ENCODE measurements at regions not wholly inside any gene's neighbourhood (a gene's known extent, or its start where the extent isn't known, plus 50 kb on each side); places are given as distances from the start of the nearest gene placed in this dataset.

DNA sequence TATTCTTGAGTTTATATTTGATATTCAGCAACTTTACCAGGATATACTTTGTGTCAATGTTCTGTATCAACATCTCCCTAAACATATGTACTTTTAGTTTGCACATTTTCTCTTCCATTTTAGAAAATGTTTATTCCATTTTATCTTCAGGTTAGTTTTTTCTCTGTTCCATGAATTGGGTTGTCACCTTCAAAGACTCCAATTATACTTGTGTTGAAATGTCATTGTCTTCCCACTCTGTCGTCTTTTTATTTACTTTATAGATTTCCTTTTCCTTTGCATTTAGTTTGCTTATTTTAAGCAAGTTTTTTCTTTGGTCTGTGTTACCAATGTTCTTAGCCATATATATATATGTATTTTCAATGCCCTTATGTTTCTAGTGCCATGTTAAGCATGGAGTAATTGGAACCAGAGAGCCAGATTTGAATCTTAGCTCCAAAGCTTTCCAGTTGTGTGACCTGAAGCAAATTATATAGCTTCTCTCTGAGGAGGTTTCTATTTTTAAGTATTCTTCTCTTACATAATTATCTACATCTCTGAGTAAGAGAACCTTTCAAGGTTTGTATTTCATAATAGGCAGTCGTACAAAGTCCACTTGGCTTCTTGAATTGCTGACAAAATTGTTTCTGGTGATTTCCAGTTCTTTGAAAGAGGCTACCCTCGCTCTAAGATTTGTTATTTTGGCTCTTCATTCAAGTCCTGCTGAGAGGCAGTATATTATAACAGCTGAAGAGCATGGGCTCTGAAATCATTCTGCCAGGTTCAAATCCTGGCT, 85.8 kb upstream of the DYRK2 start:
- DNase-seq, result no peak
- TF ChIP-seq POLR2A (IDR thresholded peaks at IDR 0.05; ENCODE audit: low read length) (no peak), GATA1 (IDR thresholded peaks at IDR 0.05; ENCODE audit: low read depth, low read length) (no peak)

DNA sequence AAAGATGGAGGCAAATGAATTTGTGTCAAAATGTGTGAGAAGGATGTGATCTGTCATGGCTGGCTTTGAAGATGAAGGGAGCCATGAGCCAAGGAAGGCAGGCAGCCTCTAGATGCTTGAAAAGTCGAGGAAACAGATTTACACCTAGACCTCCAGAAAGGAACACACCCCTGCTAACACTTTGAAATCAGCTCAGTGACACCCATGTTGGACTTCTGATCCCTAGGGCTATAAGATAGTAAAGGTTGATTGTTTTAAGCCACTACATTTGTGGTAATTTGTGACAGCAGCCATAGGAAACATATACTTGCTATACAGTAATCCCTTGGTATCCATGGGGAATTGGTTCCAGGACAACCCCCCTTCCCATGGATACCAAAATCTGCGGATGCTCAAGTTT, 80.5 kb upstream of the DYRK2 start:
- DNase-seq, result no peak
- no peak for TF ChIP-seq POLR2A (IDR thresholded peaks at IDR 0.05; ENCODE audit: low read length)
- no peak for TF ChIP-seq GATA1 (IDR thresholded peaks at IDR 0.05; ENCODE audit: low read depth, low read length)

DNA sequence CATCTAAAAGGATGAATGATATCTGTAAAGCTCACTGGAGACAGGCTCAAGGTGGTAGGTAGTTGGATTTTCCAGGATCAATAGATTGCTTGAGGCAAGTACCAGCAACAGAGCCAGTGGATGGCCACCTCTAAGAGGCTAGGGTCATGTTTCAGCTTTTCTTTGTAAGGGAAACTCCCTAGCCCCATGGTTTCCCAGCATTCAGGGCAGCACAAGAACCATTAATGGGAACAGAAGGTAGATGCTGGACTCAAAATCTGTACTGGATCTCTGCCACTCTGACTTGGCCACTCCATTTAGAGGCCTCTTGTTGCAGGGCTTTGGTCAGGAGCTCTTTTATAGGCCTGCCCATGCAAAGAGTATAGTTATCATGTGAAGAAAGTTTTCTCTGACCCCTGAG, 76.1 kb upstream of the DYRK2 start:
- no peak for DNase-seq
- TF ChIP-seq POLR2A (IDR thresholded peaks at IDR 0.05; ENCODE audit: low read length) (no peak), GATA1 (IDR thresholded peaks at IDR 0.05; ENCODE audit: low read depth, low read length) (no peak)

DNA sequence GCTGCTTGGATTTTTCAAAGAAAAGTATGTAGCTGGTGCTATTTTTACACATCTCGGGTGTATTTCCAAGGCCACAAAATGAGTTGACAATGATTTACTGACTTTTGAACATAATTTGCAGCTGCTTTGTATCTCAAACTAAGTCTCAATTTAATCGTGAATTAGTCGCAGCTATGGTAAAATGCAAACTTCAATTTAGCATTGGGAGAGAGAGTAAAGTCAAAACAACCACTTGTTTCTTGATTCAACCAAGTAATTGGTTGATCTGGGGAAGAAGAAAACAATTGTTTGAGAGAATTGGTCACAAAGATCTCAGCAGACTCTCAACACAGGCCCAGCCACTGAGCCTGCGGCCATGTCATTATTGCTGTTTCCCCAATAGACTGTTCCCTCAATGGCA, 75.0 kb upstream of the DYRK2 start:
- TF ChIP-seq POLR2A (IDR thresholded peaks at IDR 0.05; ENCODE audit: low read length) (no peak), GATA1 (IDR thresholded peaks at IDR 0.05; ENCODE audit: low read depth, low read length) (no peak)
- no peak for DNase-seq

DNA sequence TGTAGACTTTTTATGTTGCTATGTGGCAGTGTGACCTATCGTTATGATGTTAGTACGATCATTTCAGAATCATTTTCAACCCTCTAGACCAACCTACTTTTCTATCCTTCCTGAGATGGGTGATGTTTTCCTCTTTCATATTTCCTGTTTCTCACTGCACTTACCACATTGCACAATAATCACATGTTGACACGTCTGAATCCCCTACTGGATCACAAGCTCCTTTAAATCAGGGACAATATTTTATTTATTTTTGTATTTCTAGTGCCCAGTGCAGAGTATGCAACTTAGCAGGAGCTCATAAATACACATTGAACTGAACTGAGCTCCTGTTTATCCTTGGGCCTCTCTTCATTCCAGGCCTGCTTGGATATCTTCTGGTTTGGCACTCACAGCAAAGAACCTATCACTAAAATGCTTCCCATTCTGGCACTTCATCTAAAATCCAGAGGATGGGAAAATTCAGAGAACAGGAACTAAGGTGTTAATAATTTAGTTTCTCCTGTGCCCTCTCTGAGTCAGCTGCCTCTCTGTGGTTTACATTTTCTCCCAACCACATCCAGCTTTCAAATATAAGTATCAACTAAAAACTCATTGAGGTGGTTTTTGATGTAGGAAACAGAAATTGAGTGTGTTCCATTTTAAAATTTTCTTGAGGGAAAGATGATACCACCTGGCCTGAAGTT, 69.4 kb upstream of the DYRK2 start:
- DNase-seq, result no peak
- TF ChIP-seq GATA1 (IDR thresholded peaks at IDR 0.05; ENCODE audit: low read depth, low read length) (no peak), POLR2A (IDR thresholded peaks at IDR 0.05; ENCODE audit: low read length) (no peak)

DNA sequence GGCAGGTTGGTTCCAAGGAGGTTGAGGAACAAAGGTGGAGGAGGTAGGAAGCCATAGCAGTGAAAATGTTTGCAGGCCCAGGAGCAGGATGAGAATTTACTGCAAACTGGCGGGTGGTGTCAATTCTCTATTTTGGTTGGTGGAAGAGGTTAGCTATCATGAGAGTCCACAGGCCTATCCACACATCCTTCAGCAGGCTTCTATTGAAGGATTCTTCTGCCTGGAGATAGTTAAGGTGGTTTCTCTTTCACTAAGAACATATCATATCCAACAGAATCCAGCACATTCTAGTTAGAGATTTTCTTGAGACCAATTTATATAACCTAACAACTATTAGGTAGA, 68.9 kb upstream of the DYRK2 start:
- TF ChIP-seq POLR2A (IDR thresholded peaks at IDR 0.05; ENCODE audit: low read length) (no peak), GATA1 (IDR thresholded peaks at IDR 0.05; ENCODE audit: low read depth, low read length) (no peak)
- DNase-seq, result no peak

DNA sequence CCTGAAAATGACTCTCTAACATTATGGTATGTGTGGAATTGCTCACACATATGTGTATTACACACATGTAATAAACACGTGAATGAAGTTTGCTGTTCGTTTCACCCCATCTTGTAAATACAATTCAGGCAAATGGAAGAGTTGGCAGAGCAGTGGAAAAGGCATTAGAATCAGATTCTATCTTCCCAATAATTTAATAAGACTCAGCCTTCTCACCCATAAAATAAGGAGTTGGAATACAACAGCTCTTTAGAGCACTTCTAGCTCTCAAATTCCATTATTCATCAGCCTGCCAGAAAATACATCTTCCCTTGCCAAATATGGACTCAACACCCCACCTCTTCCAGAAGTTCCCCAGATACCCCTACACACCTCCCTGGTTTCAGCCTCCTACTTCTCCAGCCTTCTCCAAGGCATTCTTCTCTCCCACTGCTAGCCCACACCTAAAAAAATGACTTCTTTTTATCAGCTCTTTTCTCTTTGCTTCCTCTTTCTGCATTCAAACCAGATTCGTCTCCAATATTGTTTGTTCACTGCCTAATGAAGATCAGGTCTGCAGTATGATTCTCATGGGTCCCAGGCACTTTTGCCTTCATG, 66.2 kb upstream of the DYRK2 start:
- no peak for TF ChIP-seq GATA1 (IDR thresholded peaks at IDR 0.05; ENCODE audit: low read depth, low read length)
- no peak for TF ChIP-seq POLR2A (IDR thresholded peaks at IDR 0.05; ENCODE audit: low read length)
- no peak for DNase-seq

DNA sequence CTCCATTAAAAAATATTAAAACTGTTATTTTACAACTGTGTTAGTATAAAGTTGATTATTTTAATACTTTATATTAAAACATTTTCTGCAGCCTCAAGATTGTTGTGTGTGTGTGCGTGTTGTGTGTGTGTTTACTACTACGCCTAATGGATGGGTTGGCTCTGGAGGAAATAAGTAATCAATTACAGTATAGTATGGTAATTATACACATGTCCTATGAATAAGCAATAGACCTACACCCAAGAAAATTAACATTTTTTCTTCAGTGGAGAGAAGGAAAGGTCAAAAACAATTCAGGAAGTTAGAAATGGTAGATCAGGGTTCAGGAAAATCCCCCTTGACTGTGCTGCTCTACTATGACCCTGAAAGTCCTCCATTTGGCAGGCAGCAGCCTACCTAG, 65.7 kb upstream of the DYRK2 start:
- DNase-seq, result no peak
- TF ChIP-seq POLR2A (IDR thresholded peaks at IDR 0.05; ENCODE audit: low read length) (no peak), GATA1 (IDR thresholded peaks at IDR 0.05; ENCODE audit: low read depth, low read length) (no peak)

DNA sequence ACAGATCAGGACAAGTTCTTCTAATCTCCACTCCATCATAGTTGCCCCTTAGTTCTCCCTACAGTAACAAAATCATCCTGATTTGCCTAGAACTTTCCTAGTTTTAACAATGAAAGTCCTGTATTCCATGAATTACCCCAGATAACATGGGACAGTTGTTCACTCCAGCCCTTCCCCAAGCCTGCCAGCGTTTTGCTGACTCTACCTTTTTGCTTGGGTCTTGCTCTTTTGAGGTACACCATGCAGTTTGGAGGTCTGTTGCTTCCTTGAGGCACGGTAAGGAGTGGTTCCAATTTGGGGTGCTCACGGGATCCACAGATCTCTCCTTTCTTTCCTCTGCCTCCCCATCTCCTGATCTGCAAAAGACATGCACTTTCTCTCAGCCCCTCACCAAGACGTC, 61.6 kb upstream of the DYRK2 start:
- TF ChIP-seq POLR2A (IDR thresholded peaks at IDR 0.05; ENCODE audit: low read length), result no peak
- no peak for TF ChIP-seq GATA1 (IDR thresholded peaks at IDR 0.05; ENCODE audit: low read depth, low read length)
- DNase-seq, result no peak

DNA sequence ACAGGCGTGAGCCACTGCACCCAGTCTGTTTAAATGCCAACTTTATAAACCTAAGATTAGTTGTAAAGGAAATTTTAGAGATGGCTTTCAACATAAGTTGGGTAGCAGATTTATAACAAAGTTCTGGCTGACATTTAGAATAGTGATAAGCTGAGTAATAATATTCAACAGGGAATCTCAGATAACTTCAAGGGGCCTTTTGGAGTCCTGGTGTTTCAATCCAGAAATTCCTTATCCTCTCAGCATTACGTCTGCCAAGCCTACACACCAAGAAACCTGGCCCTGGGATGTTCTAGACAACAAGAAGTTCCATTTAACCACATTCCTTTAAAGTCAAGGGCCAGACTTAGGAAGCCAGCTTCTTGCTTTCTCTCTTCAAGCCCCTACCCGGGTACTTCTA, 59.5 kb upstream of the DYRK2 start:
- DNase-seq, result no peak
- TF ChIP-seq POLR2A (IDR thresholded peaks at IDR 0.05; ENCODE audit: low read length), result no peak

DNA sequence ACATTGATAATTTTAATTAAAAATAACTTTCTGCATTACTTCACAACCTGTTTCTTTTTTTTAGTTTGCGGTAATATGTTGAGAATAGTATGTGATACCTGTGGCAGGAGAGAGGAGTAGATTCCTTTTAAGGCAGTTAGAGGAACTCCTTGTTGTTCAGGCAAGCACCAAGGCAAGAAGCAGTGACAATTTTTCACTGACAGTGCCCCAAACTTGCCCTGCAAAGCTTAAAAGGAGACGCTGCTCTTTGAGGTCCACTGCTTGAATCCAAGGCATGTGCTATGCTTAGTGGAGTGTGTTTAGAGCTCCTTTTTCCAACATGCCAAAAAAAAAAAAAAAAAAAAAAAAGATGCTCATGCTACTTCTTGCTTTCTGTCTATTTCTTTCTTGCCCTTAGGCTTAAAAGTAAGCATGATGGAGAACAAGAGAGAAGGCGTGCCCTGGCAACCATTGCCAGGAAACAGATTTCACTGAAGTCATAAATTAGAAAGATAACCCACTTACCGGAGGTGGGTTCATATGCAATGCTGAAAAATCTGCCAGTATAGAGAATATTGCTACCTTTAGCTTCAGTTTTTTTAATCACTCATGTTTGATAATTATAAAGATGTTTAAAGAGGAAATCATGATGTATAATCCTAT, 58.3 kb upstream of the DYRK2 start:
- TF ChIP-seq GATA1 (IDR thresholded peaks at IDR 0.05; ENCODE audit: low read depth, low read length) (no peak), POLR2A (IDR thresholded peaks at IDR 0.05; ENCODE audit: low read length) (no peak)
- DNase-seq, result no peak

DNA sequence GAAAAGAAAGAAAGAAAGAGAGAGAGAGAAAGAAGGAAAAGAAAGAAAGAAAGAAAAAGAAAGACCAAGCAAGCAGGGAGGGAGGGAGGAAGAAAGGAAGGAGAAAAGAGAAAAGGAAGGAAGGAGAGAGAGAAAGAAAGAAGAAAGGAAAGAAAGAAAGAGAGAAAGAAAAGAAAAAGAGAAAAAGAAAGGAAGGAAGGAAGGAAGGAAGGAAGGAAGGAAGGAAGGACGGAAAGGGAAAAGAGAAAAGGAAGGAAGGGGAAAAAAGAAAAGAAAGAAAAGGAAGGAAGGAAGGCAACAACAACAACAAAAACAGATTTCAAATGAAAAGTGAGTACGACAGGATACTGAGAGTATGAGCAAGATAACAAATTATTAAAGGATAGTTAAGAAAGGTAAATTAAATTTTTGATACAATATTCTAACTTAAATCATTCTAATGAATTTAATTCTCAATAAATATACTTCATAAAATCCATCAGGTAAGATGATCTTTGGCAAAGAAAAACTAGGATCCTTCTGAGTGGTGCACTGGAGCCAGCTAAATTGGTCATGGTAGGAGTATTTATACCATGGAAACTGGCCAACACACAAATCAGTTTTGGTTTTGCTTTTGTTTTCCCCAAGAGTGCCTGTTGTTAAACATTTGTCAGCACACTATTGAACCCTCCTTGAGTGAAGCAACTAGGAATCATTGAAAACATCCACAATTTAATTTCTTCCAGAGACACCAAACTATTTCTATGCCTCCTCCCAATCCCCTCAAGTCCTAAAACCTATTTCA, 56.1 kb upstream of the DYRK2 start:
- DNase-seq, result no peak
- no peak for TF ChIP-seq POLR2A (IDR thresholded peaks at IDR 0.05; ENCODE audit: low read length)
- no peak for TF ChIP-seq GATA1 (IDR thresholded peaks at IDR 0.05; ENCODE audit: low read depth, low read length)

DNA sequence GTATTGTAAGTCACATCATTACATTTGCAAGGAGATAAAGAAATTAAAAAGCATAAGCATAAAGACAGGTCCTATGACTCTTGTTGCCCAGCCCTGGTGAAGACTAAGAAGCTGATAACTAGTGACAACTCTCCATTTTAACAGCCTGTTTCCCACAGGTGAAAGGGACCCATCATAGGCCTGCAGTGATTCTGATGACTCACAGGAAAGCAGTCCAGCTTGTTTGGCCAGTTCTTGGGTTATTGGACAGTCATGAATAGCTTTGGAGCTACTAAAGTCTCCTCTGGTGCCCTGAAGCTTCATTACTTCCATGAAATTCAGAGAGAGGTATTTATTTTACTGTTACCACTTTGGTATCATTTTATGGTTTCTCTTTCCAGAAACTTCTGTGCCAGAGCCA, 55.5 kb upstream of the DYRK2 start:
- TF ChIP-seq GATA1 (IDR thresholded peaks at IDR 0.05; ENCODE audit: low read depth, low read length) (no peak), POLR2A (IDR thresholded peaks at IDR 0.05; ENCODE audit: low read length) (no peak)
- DNase-seq, result no peak

Measured in erythroblast (primary cell).